ENCODE measurements at regions not wholly inside any gene's neighbourhood (a gene's known extent, or its start where the extent isn't known, plus 50 kb on each side); places are given as distances from the start of the nearest gene placed in this dataset.

GRCh38 chr7:46902463-46902862 is 679.4 kb downstream of the TNS3 start:
- Histone ChIP-seq H3K27ac (no peak overlapping the region), H3K36me3 (replicated peaks) (no peaks in the 10 kb centered on the region), H3K27me3 (replicated peaks) (no peaks in the 10 kb centered on the region), H3K4me3 (ENCODE audit: low read depth, low read length) (no peak overlapping the region)
- in situ Hi-C loops (cut with HindIII; ENCODE audit: low pct_ligation_motif_present, low sequenced_read_pairs), result no loop called here
- no peak for TF ChIP-seq CTCF (IDR thresholded peaks at IDR 0.05; ENCODE audit: low read depth, low read length, missing control alignments)
- no peak for DNase-seq

- no peak overlapping the region for H3K4me3 ChIP-seq (ENCODE audit: low read depth, low read length)
- H3K36me3 ChIP-seq (replicated peaks), result no peaks in the 10 kb centered on the region
- DNase-seq, result no peak
- no peak for TF ChIP-seq CTCF (IDR thresholded peaks at IDR 0.05; ENCODE audit: low read depth, low read length, missing control alignments)
- H3K27me3 ChIP-seq (replicated peaks), result no peaks in the 10 kb centered on the region
- in situ Hi-C loops (cut with HindIII; ENCODE audit: low pct_ligation_motif_present, low sequenced_read_pairs), result no loop called here
- H3K27ac ChIP-seq, result no peak overlapping the region
These were observed 681.3 kb downstream of the TNS3 start for GRCh38 chr7:46900312-46901263.

GRCh38 chr7:46897381-46897780 is 684.5 kb downstream of the TNS3 start:
- Histone ChIP-seq H3K27ac (no peak overlapping the region), H3K4me3 (ENCODE audit: low read depth, low read length) (no peak overlapping the region), H3K36me3 (replicated peaks) (no peaks in the 10 kb centered on the region), H3K27me3 (replicated peaks) (no peaks in the 10 kb centered on the region)
- in situ Hi-C loops (cut with HindIII; ENCODE audit: low pct_ligation_motif_present, low sequenced_read_pairs), result no loop called here
- TF ChIP-seq CTCF (IDR thresholded peaks at IDR 0.05; ENCODE audit: low read depth, low read length, missing control alignments), result no peak
- DNase-seq, result no peak

GRCh38 chr7:46886669-46887374 is 695.1 kb downstream of the TNS3 start:
- in situ Hi-C loops (cut with HindIII; ENCODE audit: low pct_ligation_motif_present, low sequenced_read_pairs), result no loop called here
- no peak for DNase-seq

GRCh38 chr7:46885167-46885566 is 696.7 kb downstream of the TNS3 start:
- H3K36me3 ChIP-seq (replicated peaks), result no peaks in the 10 kb centered on the region
- DNase-seq, result no peak
- H3K27me3 ChIP-seq (replicated peaks), result no peaks in the 10 kb centered on the region
- TF ChIP-seq CTCF (IDR thresholded peaks at IDR 0.05; ENCODE audit: low read depth, low read length, missing control alignments), result no peak
- in situ Hi-C loops (cut with HindIII; ENCODE audit: low pct_ligation_motif_present, low sequenced_read_pairs), result no loop called here
- H3K27ac ChIP-seq, result no peak overlapping the region
- no peak overlapping the region for H3K4me3 ChIP-seq (ENCODE audit: low read depth, low read length)

More at GRCh38 chr7:46886669-46887374, 695.1 kb downstream of the TNS3 start:
- Histone ChIP-seq H3K27me3 (replicated peaks) (no peaks in the 10 kb centered on the region), H3K4me3 (ENCODE audit: low read depth, low read length) (no peak overlapping the region), H3K27ac (no peak overlapping the region), H3K36me3 (replicated peaks) (no peaks in the 10 kb centered on the region)
- TF ChIP-seq CTCF (IDR thresholded peaks at IDR 0.05; ENCODE audit: low read depth, low read length, missing control alignments), result no peak

Data from brain microvascular endothelial cell (primary cell).